Femur (tissue), 1 donor: ENCODE measurements at regions not wholly inside any gene's neighbourhood (a gene's known extent, or its start where the extent isn't known, plus 50 kb on each side); places are given as distances from the start of the nearest gene placed in this dataset.

Source experiments
- DNase-seq: peaks from one replicate; pipeline ENCODE4 v3.0.0-alpha.2; 2017

- no peak for DNase-seq
Measured at GRCh38 chr16:86777381-86777946, 199.1 kb downstream of the FOXL1 start.

- no peak for DNase-seq
Measured at GRCh38 chr16:86778108-86778745, 199.9 kb downstream of the FOXL1 start.

- no peak for DNase-seq
Measured at GRCh38 chr16:86778978-86779377, 200.6 kb downstream of the FOXL1 start.

- DNase-seq = no peak
Measured at GRCh38 chr16:86781046-86781445, 202.7 kb downstream of the FOXL1 start.

- DNase-seq = peak; percentile 40
Measured at GRCh38 chr16:86783636-86784626, 205.6 kb downstream of the FOXL1 start.

GRCh38 chr16:86786338-86786737 lies 208.0 kb downstream of the FOXL1 start:
- DNase-seq = no peak

GRCh38 chr16:86786994-86787393 lies 208.6 kb downstream of the FOXL1 start:
- DNase-seq = no peak

- DNase-seq = no peak
Measured at GRCh38 chr16:86787538-86787937, 209.2 kb downstream of the FOXL1 start.

GRCh38 chr16:86789621-86790051 lies 211.3 kb downstream of the FOXL1 start:
- no peak for DNase-seq

GRCh38 chr16:86791287-86792035 lies 213.1 kb downstream of the FOXL1 start:
- no peak for DNase-seq

- DNase-seq = no peak
Measured at GRCh38 chr16:86794216-86794864, 216.0 kb downstream of the FOXL1 start.

- DNase-seq = no peak
Measured at GRCh38 chr16:86797700-86798099, 219.4 kb downstream of the FOXL1 start.

- DNase-seq = no peak
Measured at GRCh38 chr16:86798247-86799041, 220.1 kb downstream of the FOXL1 start.

GRCh38 chr16:86799367-86799766 lies 221.0 kb downstream of the FOXL1 start:
- no peak for DNase-seq

- DNase-seq = no peak
Measured at GRCh38 chr16:86800894-86801293, 222.5 kb downstream of the FOXL1 start.

GRCh38 chr16:86802013-86802412 lies 223.7 kb downstream of the FOXL1 start:
- no peak for DNase-seq

- no peak for DNase-seq
Measured at GRCh38 chr16:86805188-86805587, 226.8 kb downstream of the FOXL1 start.

- no peak for DNase-seq
Measured at GRCh38 chr16:86806181-86806837, 228.0 kb downstream of the FOXL1 start.

GRCh38 chr16:86806838-86807351 lies 228.5 kb downstream of the FOXL1 start:
- DNase-seq = no peak

GRCh38 chr16:86808863-86809444 lies 230.6 kb downstream of the FOXL1 start:
- no peak for DNase-seq
